Caco-2 (cell line): ENCODE measurements at regions not wholly inside any gene's neighbourhood (a gene's known extent, or its start where the extent isn't known, plus 50 kb on each side); places are given as distances from the start of the nearest gene placed in this dataset.

Experiments
- BruUV-seq: library from RNA; stranded (reverse); fragments of 400-500 nt; replicated peaks from 2 replicates; lab custom pipeline; 2021; lab: Mats Ljungman, UMichigan
- CTCF ChIA-PET: fragments of 300-600 bp; sonication (Branson Sonifier 250); formaldehyde crosslinking; loops from one replicate; lab custom pipeline; 2022; ENCODE audit warnings: antibody characterized with exemption; lab: Charles Lee
- POLR2A ChIA-PET: fragments of 300-600 bp; sonication (Branson Sonifier 250); formaldehyde crosslinking; loops from one replicate; lab custom pipeline; 2022; ENCODE audit warnings: antibody characterized with exemption; lab: Charles Lee
- DNase-seq, 2 experiments: peaks; one replicate each; pipeline versions ENCODE4 v3.0.0 to v3.0.0-alpha.2; 2020 to 2022
- H3K27me3 ChIP-seq: replicated peaks from 2 replicates; pipeline ENCODE4 v1.6.0; 2011; ENCODE audit warnings: low read length; ENCODE audit not compliant: control insufficient read depth, insufficient read depth
- H3K36me3 ChIP-seq: 2 replicates; pipeline ENCODE4 v1.5.1; 2011; ENCODE audit warnings: low read length; ENCODE audit not compliant: control insufficient read depth, insufficient read depth
- H3K4me1 ChIP-seq: fragments of 250-450 bp; sonication (Bioruptor Pico); 2 replicates; pipeline ENCODE4 v1.5.1; 2020; ENCODE audit warnings: mild to moderate bottlenecking
- H3K4me3 ChIP-seq: 2 replicates; pipeline ENCODE4 v1.5.1; 2011; ENCODE audit warnings: low read depth, mild to moderate bottlenecking, control low read depth, low read length
- H3K9me3 ChIP-seq: fragments of 250-450 bp; sonication (Bioruptor Pico); 2 replicates; pipeline ENCODE4 v1.5.1; 2020; ENCODE audit warnings: mild to moderate bottlenecking, moderate library complexity
- H3K27ac Mint-ChIP-seq: one replicate; pipeline ENCODE4 v1.8.0; 2022; ENCODE audit warnings: mixed read lengths; ENCODE audit not compliant: unreplicated experiment
- H3K27me3 Mint-ChIP-seq: one replicate; pipeline ENCODE4 v1.8.0; 2022; ENCODE audit warnings: mixed read lengths; ENCODE audit not compliant: insufficient read depth, unreplicated experiment
- H3K36me3 Mint-ChIP-seq: one replicate; pipeline ENCODE4 v1.8.0; 2022; ENCODE audit warnings: mild to moderate bottlenecking, mixed read lengths; ENCODE audit not compliant: insufficient read depth, unreplicated experiment
- H3K4me1 Mint-ChIP-seq: one replicate; pipeline ENCODE4 v1.8.0; 2022; ENCODE audit warnings: low read depth, mixed read lengths; ENCODE audit not compliant: unreplicated experiment
- H3K4me3 Mint-ChIP-seq: one replicate; pipeline ENCODE4 v1.8.0; 2022; ENCODE audit warnings: mild to moderate bottlenecking, moderate library complexity, mixed read lengths; ENCODE audit not compliant: unreplicated experiment
- H3K9me3 Mint-ChIP-seq: one replicate; pipeline ENCODE4 v1.8.0; 2022; ENCODE audit warnings: mixed read lengths; ENCODE audit not compliant: unreplicated experiment
- CTCF ChIP-seq, 2 experiments: fragments of 200-600 bp in 1 of 2; IDR thresholded peaks; 1 replicate in 1 of 2; 2 replicates in 1 of 2; pipeline versions ENCODE4 v1.5.1 to v1.8.0; 2011 to 2022; ENCODE audit warnings: antibody characterized with exemption in 1 of 2, control low read depth in 1 of 2, inconsistent platforms in 1 of 2, low read depth in 1 of 2, low read length in 1 of 2, mild to moderate bottlenecking in 1 of 2, moderate library complexity in 1 of 2; ENCODE audit not compliant: insufficient read depth in 1 of 2, severe bottlenecking in 1 of 2, unreplicated experiment in 1 of 2
- intact Hi-C: fragments of 100-400 bp; cut with micrococcal nuclease; formaldehyde crosslinking; loops from one replicate; pipeline ENCODE4 v1.10.0; 2022; ENCODE audit not compliant: unreplicated experiment

DNA sequence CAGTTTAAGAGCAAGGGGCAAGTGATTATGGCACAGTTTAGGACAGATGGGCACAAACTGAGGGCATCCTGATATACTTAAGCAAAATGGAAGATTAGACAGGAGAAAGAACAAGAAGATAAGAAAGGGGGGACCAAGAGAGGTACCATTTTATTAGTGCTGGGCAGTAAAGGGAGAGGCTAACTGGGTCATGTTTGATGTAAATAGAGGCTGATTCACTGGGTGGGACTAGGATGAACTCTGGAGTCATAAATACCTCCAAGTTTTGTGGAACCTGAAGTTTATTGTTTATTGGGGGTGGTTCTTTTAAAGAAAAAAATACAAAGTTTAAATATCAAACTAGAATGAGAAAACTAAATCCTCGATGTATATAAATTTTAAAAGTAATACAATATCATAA is 1067.2 kb upstream of the GYPC start:
- no peaks in the 10 kb centered on the region for H3K27me3 ChIP-seq
- no peaks in the 10 kb centered on the region for H3K9me3 ChIP-seq
- ChIA-PET CTCF (no interaction called here), POLR2A (no interaction called here)
- H3K36me3 ChIP-seq: no peaks in the 10 kb centered on the region
- BruUV-seq: no TSS peak
- no peaks in the 10 kb centered on the region for H3K4me1 Mint-ChIP-seq
- H3K4me1 ChIP-seq: no peaks in the 10 kb centered on the region
- intact Hi-C loops: no loop called here
- H3K4me3 Mint-ChIP-seq: no peak overlapping the region
- no peak for TF ChIP-seq CTCF (IDR thresholded peaks at IDR 0.05; ENCODE audit: insufficient read depth in 1 of 2, low read depth in 1 of 2, low read length in 1 of 2, severe bottlenecking in 1 of 2, unreplicated experiment in 1 of 2)
- no peak for DNase-seq
- H3K9me3 Mint-ChIP-seq: no peaks in the 10 kb centered on the region
- H3K27ac Mint-ChIP-seq: no peak overlapping the region
- H3K27me3 Mint-ChIP-seq: peaks cover 2% of the 10 kb centered on the region
- no peak overlapping the region for H3K4me3 ChIP-seq
- H3K36me3 Mint-ChIP-seq: no peaks in the 10 kb centered on the region

GRCh38 chr2:125591954-125592353 is 1064.0 kb upstream of the GYPC start:
- Mint-ChIP-seq H3K27me3 (no peaks in the 10 kb centered on the region), H3K36me3 (no peaks in the 10 kb centered on the region), H3K9me3 (no peaks in the 10 kb centered on the region), H3K27ac (no peak overlapping the region), H3K4me1 (no peaks in the 10 kb centered on the region), H3K4me3 (no peak overlapping the region)
- Histone ChIP-seq H3K9me3 (no peaks in the 10 kb centered on the region), H3K4me1 (no peaks in the 10 kb centered on the region), H3K27me3 (no peaks in the 10 kb centered on the region), H3K36me3 (no peaks in the 10 kb centered on the region), H3K4me3 (no peak overlapping the region)
- TF ChIP-seq CTCF (IDR thresholded peaks at IDR 0.05; ENCODE audit: insufficient read depth in 1 of 2, low read depth in 1 of 2, low read length in 1 of 2, severe bottlenecking in 1 of 2, unreplicated experiment in 1 of 2): no peak
- intact Hi-C loops: no loop called here
- no peak for DNase-seq
- POLR2A ChIA-PET: no interaction called here
- BruUV-seq: no TSS peak
- CTCF ChIA-PET: no interaction called here

GRCh38 chr2:125593036-125593435 is 1062.9 kb upstream of the GYPC start:
- Mint-ChIP-seq H3K4me3 (no peak overlapping the region), H3K27ac (no peak overlapping the region), H3K27me3 (no peaks in the 10 kb centered on the region), H3K9me3 (no peaks in the 10 kb centered on the region), H3K4me1 (no peaks in the 10 kb centered on the region), H3K36me3 (no peaks in the 10 kb centered on the region)
- BruUV-seq: no TSS peak
- ChIA-PET CTCF (no interaction called here), POLR2A (no interaction called here)
- H3K36me3 ChIP-seq: no peaks in the 10 kb centered on the region
- no peak for DNase-seq
- H3K4me3 ChIP-seq: no peak overlapping the region
- TF ChIP-seq CTCF (IDR thresholded peaks at IDR 0.05; ENCODE audit: insufficient read depth in 1 of 2, low read depth in 1 of 2, low read length in 1 of 2, severe bottlenecking in 1 of 2, unreplicated experiment in 1 of 2): no peak
- no peaks in the 10 kb centered on the region for H3K4me1 ChIP-seq
- no peaks in the 10 kb centered on the region for H3K27me3 ChIP-seq
- intact Hi-C loops: no loop called here
- H3K9me3 ChIP-seq: no peaks in the 10 kb centered on the region
